Activated CD4-positive, alpha-beta memory T cell treated with anti-CD3 and anti-CD28 coated beads, Interleukin-2, amount 10 ng/mL, durations not matched to agents 7 days and 5 days (primary cell): ENCODE measurements at regions not wholly inside any gene's neighbourhood (a gene's known extent, or its start where the extent isn't known, plus 50 kb on each side); places are given as distances from the start of the nearest gene placed in this dataset.

ENCODE experiments used
- CTCF ChIA-PET: fragments of 350-600 bp; sonication (Branson Sonifier 250); formaldehyde crosslinking; loops from one replicate; lab custom pipeline; 2021; ENCODE audit warnings: antibody characterized with exemption, inconsistent platforms; lab: Charles Lee
- POLR2A ChIA-PET: fragments of 350-600 bp; sonication (Branson Sonifier 250); formaldehyde crosslinking; loops from one replicate; lab custom pipeline; 2021; ENCODE audit warnings: antibody characterized with exemption; lab: Charles Lee
- DNase-seq: peaks from one replicate; pipeline ENCODE4 v3.0.0-alpha.2; 2020
- H3K27ac Mint-ChIP-seq: one replicate; pipeline ENCODE4 v1.8.0; 2021; ENCODE audit warnings: mild to moderate bottlenecking, mixed read lengths
- H3K27me3 Mint-ChIP-seq: one replicate; pipeline ENCODE4 v1.8.0; 2021; ENCODE audit warnings: mixed read lengths
- H3K36me3 Mint-ChIP-seq: one replicate; pipeline ENCODE4 v1.8.0; 2021; ENCODE audit warnings: low read depth, mixed read lengths
- H3K4me1 Mint-ChIP-seq: one replicate; pipeline ENCODE4 v1.8.0; 2021; ENCODE audit warnings: mixed read lengths
- H3K4me3 Mint-ChIP-seq: one replicate; pipeline ENCODE4 v1.8.0; 2021; ENCODE audit warnings: mild to moderate bottlenecking, mixed read lengths
- H3K9me3 Mint-ChIP-seq: one replicate; pipeline ENCODE4 v1.8.0; 2021; ENCODE audit warnings: mixed read lengths

DNA sequence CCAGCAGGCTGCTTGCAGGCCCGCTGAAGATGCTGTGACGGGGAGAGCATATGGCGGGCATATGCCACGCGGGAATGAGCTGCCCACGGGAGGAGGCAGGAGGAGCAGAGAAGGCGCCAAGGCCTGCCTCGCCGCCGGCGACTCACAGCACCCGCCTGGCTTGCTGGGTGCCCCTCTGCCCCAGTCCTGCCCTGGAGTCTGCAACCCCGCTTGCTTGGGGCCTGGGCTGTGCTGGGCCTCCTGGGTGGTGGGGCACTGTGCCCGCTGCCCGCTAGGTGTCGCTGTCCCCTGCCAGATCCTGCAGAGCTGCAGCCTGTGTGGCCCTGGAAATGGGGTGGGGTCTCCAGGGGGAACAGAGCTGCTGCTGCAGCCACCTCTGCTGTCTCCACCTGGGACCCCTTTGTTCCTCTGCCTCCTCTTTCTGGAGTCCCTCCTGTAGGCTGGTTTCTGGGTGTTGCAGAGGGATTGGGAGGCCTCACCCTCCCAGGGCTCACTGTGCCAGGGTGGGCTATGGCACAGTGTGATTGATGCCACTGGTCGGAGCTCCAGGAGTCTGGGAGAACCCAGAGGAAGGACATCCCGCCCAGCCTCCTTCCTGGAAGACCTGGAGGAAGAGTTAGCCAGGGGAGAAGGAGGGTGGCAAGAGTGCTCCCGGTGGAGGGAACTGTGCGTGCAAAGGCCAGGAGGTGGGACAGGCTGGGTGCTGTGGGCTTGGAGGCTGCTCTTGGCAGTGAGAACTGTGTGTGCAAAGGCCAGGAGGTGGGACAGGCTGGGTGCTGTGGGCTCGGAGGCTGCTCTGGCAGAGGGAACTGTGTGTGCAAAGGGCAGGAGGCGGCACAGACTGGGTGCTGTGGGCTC lies 141.0 kb upstream of the CIBAR2 start:
- ChIA-PET CTCF (interaction anchor here (0.6 to 1.2 kb wide), 6 partner anchors 8 to 264 kb away, joined by 3 to 4 read pairs (median 4); no protein-coding TSS in a partner anchor), POLR2A (no interaction called here)
- Mint-ChIP-seq H3K36me3 (no peaks in the 10 kb centered on the region), H3K4me1 (no peaks in the 10 kb centered on the region), H3K4me3 (no peak overlapping the region), H3K27me3 (peaks cover 2% of the 10 kb centered on the region), H3K9me3 (no peaks in the 10 kb centered on the region), H3K27ac (no peak overlapping the region)
- DNase-seq: peak; percentile 65

DNA sequence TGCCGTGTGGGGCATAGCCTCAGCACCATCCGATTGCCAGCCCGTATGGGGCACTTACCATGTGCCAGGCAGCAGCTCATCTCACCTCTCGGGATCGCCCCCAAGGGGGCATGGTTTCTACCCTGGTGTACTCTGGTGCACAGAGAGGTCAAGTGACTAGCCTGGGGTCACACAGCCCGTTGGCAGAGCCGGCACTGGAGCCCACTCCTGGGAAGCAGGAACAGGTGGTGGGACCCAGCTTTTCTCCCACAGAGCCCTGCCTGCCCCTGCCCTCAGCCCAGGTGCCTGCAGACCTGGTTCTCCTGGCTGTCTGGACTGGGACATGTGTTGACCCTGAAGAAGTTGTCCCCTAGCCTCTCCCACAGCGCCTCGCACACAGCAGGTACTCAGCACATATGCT lies 141.8 kb upstream of the CIBAR2 start:
- Mint-ChIP-seq H3K4me3 (no peak overlapping the region), H3K9me3 (no peaks in the 10 kb centered on the region), H3K4me1 (no peaks in the 10 kb centered on the region), H3K27ac (no peak overlapping the region), H3K36me3 (no peaks in the 10 kb centered on the region), H3K27me3 (peaks cover 2% of the 10 kb centered on the region)
- no peak for DNase-seq
- ChIA-PET CTCF (interaction anchor here (0.9 to 1.2 kb wide), 3 partner anchors 9 to 167 kb away, joined by 3 to 4 read pairs (median 4); no protein-coding TSS in a partner anchor), POLR2A (no interaction called here)

- ChIA-PET POLR2A (no interaction called here), CTCF (interaction anchor here (1.1 kb wide), 1 partner anchor 8 kb away, joined by 4 read pairs; no protein-coding TSS in a partner anchor)
- no peak for DNase-seq
- H3K9me3 Mint-ChIP-seq: no peaks in the 10 kb centered on the region
- H3K27me3 Mint-ChIP-seq: peaks cover 4% of the 10 kb centered on the region
- H3K27ac Mint-ChIP-seq: no peak overlapping the region
- no peak overlapping the region for H3K4me3 Mint-ChIP-seq
- H3K36me3 Mint-ChIP-seq: no peaks in the 10 kb centered on the region
- no peaks in the 10 kb centered on the region for H3K4me1 Mint-ChIP-seq
Observed at GRCh38 chr16:85254921-85255320, 142.6 kb upstream of the CIBAR2 start.

- Mint-ChIP-seq H3K27ac (no peak overlapping the region), H3K4me3 (no peak overlapping the region), H3K9me3 (no peaks in the 10 kb centered on the region), H3K4me1 (no peaks in the 10 kb centered on the region), H3K27me3 (peaks cover 4% of the 10 kb centered on the region), H3K36me3 (no peaks in the 10 kb centered on the region)
- POLR2A ChIA-PET: no interaction called here
- CTCF ChIA-PET: no interaction called here
- no peak for DNase-seq
Observed at GRCh38 chr16:85255777-85256176, 143.5 kb upstream of the CIBAR2 start.

DNA sequence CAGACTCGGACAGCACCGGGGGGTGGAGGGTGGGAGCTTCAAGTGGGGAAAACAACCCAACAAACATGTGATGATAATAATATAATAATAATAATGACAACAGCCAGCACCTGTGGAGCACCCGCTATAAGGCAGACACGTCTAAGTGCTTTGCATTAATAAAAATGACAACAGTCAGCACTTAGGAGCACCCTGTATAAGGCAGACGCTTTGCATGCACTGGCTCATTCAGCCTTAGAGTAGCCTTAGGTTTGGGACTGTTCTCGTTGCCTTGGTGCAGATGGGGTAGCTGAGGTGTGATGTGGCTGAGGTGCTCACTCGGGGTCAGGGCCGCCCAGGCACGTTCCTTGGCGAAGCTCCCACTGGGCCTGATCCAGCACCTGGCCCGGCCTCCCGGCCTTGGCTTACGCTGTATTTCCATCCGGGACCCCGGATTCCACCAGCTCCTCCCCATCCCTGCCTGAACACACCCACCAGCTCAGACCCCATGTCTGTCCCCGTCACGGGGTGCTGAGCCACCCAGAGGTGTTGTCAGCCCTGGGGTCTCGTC lies 144.0 kb upstream of the CIBAR2 start:
- POLR2A ChIA-PET: no interaction called here
- no peaks in the 10 kb centered on the region for H3K4me1 Mint-ChIP-seq

DNA sequence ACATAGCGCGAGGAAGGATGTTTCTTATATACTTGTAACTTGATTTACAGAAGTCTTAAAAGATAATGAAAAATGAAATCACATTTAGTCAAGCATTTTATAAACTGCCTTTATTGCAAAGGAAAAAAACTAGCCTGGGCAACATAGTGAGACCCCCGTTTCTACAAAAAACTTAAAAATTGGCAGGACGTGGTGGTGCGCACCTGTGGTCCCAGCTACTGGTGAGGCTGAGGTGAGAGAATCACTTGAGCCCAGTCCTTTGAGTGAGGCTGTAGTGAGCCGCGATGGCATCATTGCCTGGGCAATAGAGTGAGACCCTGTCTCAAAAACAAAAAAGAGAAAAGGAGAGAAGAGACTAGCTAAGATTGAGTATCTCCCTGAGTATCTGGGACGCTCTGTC lies 145.2 kb upstream of the CIBAR2 start:
- no peak overlapping the region for H3K4me3 Mint-ChIP-seq
- H3K4me1 Mint-ChIP-seq: no peaks in the 10 kb centered on the region
- peaks cover 14% of the 10 kb centered on the region for H3K27me3 Mint-ChIP-seq
- ChIA-PET CTCF (interaction anchor here (1.2 kb wide), 1 partner anchor 12 kb away, joined by 3 read pairs; no protein-coding TSS in a partner anchor), POLR2A (no interaction called here)
- DNase-seq: no peak
- no peak overlapping the region for H3K27ac Mint-ChIP-seq
- no peaks in the 10 kb centered on the region for H3K36me3 Mint-ChIP-seq
- H3K9me3 Mint-ChIP-seq: no peaks in the 10 kb centered on the region

More for the DNA sequence above, 144.0 kb upstream of the CIBAR2 start:
- Mint-ChIP-seq H3K27ac (no peak overlapping the region), H3K9me3 (no peaks in the 10 kb centered on the region), H3K36me3 (no peaks in the 10 kb centered on the region), H3K27me3 (peaks cover 5% of the 10 kb centered on the region), H3K4me3 (no peak overlapping the region)
- DNase-seq: no peak
- CTCF ChIA-PET: no interaction called here

DNA sequence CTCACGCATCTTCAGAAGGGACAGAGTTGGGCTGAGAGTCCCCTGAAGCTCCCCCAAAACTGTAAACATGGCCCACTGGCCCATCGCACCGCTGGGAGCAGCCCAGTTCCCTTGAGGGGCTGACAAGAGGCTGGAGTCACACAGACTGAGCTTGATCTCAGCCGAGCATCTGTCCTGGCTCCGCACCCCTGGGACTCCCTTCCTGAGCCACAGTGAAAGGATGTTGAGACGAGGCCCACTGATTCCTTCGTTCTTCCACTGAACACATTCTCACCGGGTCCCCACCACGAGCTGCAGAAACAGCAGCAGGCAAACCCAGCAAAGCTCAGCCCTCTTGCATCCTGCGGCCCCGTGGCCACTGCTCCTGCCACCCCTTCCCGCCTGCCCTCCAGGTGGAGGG lies 145.9 kb upstream of the CIBAR2 start:
- Mint-ChIP-seq H3K9me3 (no peaks in the 10 kb centered on the region), H3K36me3 (no peaks in the 10 kb centered on the region), H3K27ac (no peak overlapping the region), H3K27me3 (peaks cover 17% of the 10 kb centered on the region), H3K4me3 (no peak overlapping the region), H3K4me1 (no peaks in the 10 kb centered on the region)
- ChIA-PET POLR2A (no interaction called here), CTCF (interaction anchor here (1.2 to 1.5 kb wide), 2 partner anchors 13 to 17 kb away, joined by 3 to 4 read pairs; no protein-coding TSS in a partner anchor)
- DNase-seq: no peak

DNA sequence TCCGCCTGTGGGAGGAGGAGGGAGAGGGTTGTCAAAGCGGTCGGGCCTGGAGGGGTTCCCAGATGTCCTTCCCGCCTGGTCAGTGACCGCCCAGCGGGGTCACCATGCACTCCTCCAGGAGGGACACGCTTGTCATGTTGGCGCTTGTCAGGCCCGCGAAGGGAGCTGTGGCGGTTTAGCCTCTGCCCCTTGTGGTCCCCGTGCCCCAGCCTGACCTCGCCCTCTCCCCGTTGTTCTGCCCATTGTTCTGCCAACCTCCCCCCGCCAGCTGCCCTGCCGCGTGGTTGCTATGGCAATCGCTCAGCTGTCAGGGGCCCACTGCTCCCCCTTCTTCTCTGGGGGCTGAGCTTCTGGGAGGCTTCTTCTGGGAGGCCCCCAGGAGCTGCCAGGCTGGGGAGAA lies 146.4 kb upstream of the CIBAR2 start:
- ChIA-PET CTCF (interaction anchor here (1.5 kb wide), 1 partner anchor 17 kb away, joined by 4 read pairs; no protein-coding TSS in a partner anchor), POLR2A (no interaction called here)
- Mint-ChIP-seq H3K27me3 (peaks cover 17% of the 10 kb centered on the region), H3K36me3 (no peaks in the 10 kb centered on the region), H3K9me3 (no peaks in the 10 kb centered on the region), H3K4me3 (no peak overlapping the region), H3K27ac (no peak overlapping the region), H3K4me1 (no peaks in the 10 kb centered on the region)
- no peak for DNase-seq

DNA sequence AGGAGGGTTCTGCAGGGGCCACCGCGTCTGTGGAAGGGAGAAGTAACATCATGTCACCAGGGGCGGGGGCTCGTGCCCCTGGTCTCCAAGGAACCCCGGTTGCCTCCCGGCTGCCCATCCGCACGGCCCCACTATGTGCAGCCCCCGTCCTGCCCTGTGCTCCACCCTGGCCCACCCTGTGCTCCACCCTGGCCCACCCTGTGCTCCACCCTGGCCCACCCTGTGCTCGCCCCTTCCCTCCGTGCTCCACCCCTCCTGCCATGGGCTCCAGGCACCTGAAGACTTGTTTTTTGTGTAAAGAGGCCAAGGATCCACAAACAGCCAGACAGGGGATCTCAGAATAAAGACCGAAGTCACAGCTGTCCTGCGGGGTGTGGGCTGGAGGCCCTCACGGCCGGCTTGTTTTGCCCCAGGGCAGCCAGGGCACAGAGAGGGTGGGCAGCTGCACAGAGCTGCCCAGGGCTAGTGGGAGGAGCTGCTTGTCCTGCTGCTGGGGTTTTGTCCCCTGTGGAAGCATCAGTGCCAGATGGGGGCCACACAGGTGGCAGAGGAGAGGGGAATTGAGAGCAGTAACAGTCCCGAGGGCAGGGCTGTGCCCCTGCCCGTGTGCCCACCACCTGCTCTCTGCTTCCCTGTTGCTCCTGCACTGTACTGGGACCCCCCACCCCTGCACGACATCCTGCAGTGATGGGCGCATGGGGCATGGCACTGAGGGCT lies 147.0 kb upstream of the CIBAR2 start:
- H3K4me1 Mint-ChIP-seq: no peaks in the 10 kb centered on the region
- ChIA-PET CTCF (interaction anchor here (1.5 kb wide), 1 partner anchor 16 kb away, joined by 4 read pairs; no protein-coding TSS in a partner anchor), POLR2A (no interaction called here)
- no peak for DNase-seq
- no peak overlapping the region for H3K4me3 Mint-ChIP-seq
- peaks cover 17% of the 10 kb centered on the region for H3K27me3 Mint-ChIP-seq
- no peaks in the 10 kb centered on the region for H3K36me3 Mint-ChIP-seq
- H3K9me3 Mint-ChIP-seq: no peaks in the 10 kb centered on the region
- H3K27ac Mint-ChIP-seq: no peak overlapping the region

DNA sequence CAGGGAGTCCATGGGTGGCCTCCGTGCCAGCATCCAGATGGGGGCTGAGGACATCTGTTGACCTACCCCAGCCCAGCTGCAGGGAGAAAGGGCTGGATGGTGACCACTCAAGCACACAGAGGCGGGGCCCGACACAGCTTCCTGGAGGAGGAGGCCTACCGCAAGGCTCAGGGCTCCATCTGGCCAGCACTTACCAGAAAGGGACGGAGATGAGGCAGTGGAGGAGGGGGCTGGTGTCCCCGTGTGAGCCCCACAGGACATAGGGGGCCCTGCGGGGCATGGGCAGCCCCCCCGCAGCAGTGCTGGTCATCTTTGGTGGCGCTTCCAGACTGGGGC lies 147.5 kb upstream of the CIBAR2 start:
- CTCF ChIA-PET: no interaction called here
- no peaks in the 10 kb centered on the region for H3K9me3 Mint-ChIP-seq
- DNase-seq: no peak

GRCh38 chr16:85261204-85261603 lies 148.9 kb upstream of the CIBAR2 start:
- Mint-ChIP-seq H3K4me3 (no peak overlapping the region), H3K4me1 (no peaks in the 10 kb centered on the region), H3K27me3 (peaks cover 17% of the 10 kb centered on the region), H3K9me3 (no peaks in the 10 kb centered on the region), H3K36me3 (no peaks in the 10 kb centered on the region), H3K27ac (no peak overlapping the region)
- ChIA-PET CTCF (no interaction called here), POLR2A (no interaction called here)
- no peak for DNase-seq

More for the DNA sequence above, 147.5 kb upstream of the CIBAR2 start:
- Mint-ChIP-seq H3K27ac (no peak overlapping the region), H3K36me3 (no peaks in the 10 kb centered on the region), H3K27me3 (peaks cover 17% of the 10 kb centered on the region), H3K4me1 (no peaks in the 10 kb centered on the region), H3K4me3 (no peak overlapping the region)
- POLR2A ChIA-PET: no interaction called here

GRCh38 chr16:85261657-85262557 lies 149.6 kb upstream of the CIBAR2 start:
- POLR2A ChIA-PET: no interaction called here
- H3K27me3 Mint-ChIP-seq: peaks cover 17% of the 10 kb centered on the region
- CTCF ChIA-PET: no interaction called here

More at GRCh38 chr16:85261657-85262557, 149.6 kb upstream of the CIBAR2 start:
- H3K4me1 Mint-ChIP-seq: no peaks in the 10 kb centered on the region
- H3K9me3 Mint-ChIP-seq: no peaks in the 10 kb centered on the region
- DNase-seq: no peak
- no peaks in the 10 kb centered on the region for H3K36me3 Mint-ChIP-seq
- no peak overlapping the region for H3K27ac Mint-ChIP-seq
- no peak overlapping the region for H3K4me3 Mint-ChIP-seq
